Naive thymus-derived CD8-positive, alpha-beta T cell (primary cell): ENCODE measurements at regions not wholly inside any gene's neighbourhood (a gene's known extent, or its start where the extent isn't known, plus 50 kb on each side); places are given as distances from the start of the nearest gene placed in this dataset.

Experiments
- ATAC-seq, 2 donors: fragments of 150-1000 bp; cut with Tn5 transposase in 1 of 2; sonication (Bioruptor Pico), chemical (Tn5 transposase) in 1 of 2; 1 replicate in 1 of 2; 2 replicates in 1 of 2; pipeline ENCODE4 v1.10.0; 2021; ENCODE audit warnings: mild to moderate bottlenecking in 2 of 2, moderate library complexity in 2 of 2
- POLR2A ChIA-PET: fragments of 350-600 bp; sonication (Branson Sonifier 250); formaldehyde crosslinking; loops from one replicate; lab custom pipeline; 2021; ENCODE audit warnings: antibody characterized with exemption; lab: Charles Lee
- DNase-seq, 10 donors: peaks; one replicate each; pipeline versions ENCODE4 v3.0.0 to v3.0.0-alpha.2; 2020 to 2022
- H3K27ac Mint-ChIP-seq, 10 donors: one replicate each; pipeline ENCODE4 v1.8.0; 2020 to 2022; ENCODE audit warnings: mild to moderate bottlenecking in 10 of 10, mixed read lengths in 10 of 10, moderate library complexity in 4 of 10, inconsistent platforms in 1 of 10
- H3K27me3 Mint-ChIP-seq, 5 donors: one replicate each; pipeline ENCODE4 v1.8.0; 2021 to 2022; ENCODE audit warnings: mixed read lengths in 5 of 5
- H3K36me3 Mint-ChIP-seq, 3 donors: one replicate each; pipeline ENCODE4 v1.8.0; 2020 to 2022; ENCODE audit warnings: mixed read lengths in 3 of 3, mild to moderate bottlenecking in 2 of 3, inconsistent platforms in 1 of 3
- H3K4me1 Mint-ChIP-seq, 4 donors: one replicate each; pipeline ENCODE4 v1.8.0; 2021 to 2022; ENCODE audit warnings: mixed read lengths in 4 of 4
- H3K4me3 Mint-ChIP-seq, 10 donors: one replicate each; pipeline ENCODE4 v1.8.0; 2020 to 2022; ENCODE audit warnings: mild to moderate bottlenecking in 10 of 10, mixed read lengths in 10 of 10, moderate library complexity in 6 of 10, inconsistent platforms in 1 of 10
- H3K9me3 Mint-ChIP-seq, 9 donors: one replicate each; pipeline ENCODE4 v1.8.0; 2020 to 2022; ENCODE audit warnings: mixed read lengths in 9 of 9, mild to moderate bottlenecking in 3 of 9, inconsistent platforms in 1 of 9, moderate library complexity in 1 of 9

DNA sequence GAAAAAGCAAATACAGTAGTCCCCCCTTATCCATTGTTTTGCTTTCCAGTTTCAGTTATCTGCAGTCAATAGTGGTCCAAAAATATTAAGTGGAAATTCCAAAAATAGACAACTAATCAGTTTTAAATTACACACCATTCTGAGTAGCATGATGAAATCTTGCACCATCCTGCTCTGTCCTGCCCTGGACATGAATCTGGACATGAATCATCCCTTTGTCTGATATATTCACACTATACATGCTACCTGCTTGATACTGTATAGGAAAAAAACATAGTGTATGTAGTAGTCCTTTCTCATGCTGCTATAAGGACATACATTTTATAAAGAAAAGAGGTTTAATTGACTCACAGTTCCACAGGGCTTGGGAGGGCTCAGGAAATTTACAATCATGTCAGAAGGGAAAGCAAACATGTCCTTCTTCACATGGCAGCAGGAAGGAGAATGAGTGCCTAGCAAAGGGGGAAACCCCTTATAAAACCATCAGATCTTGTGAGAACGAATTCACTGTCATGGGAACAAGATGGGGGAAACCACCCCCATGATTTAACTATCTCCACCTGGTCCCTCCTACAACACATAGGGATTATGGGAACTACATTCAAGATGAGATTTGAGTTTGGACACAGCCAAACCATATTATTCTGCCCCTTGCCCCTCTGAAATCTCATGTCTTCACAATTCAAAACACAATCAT lies 153.9 kb downstream of the ARRDC3 start:
- DNase-seq: no peak
- Mint-ChIP-seq H3K27me3 (peaks cover 0 to 6% (median 0%) of the 10 kb centered on the region in 5 donors), H3K27ac (no peak overlapping the region), H3K9me3 (peaks cover 0 to 20% (median 0%) of the 10 kb centered on the region in 9 donors), H3K36me3 (peaks cover 0 to 12% (median 12%) of the 10 kb centered on the region in 3 donors), H3K4me3 (no peak overlapping the region), H3K4me1 (peaks cover 0 to 3% (median 0%) of the 10 kb centered on the region in 4 donors)
- POLR2A ChIA-PET: interaction anchor here (0.8 to 3.8 kb wide), 2 partner anchors 154 kb away, joined by 4 to 58 read pairs; partner anchors contain the start of gene ARRDC3
- ATAC-seq: no peak

DNA sequence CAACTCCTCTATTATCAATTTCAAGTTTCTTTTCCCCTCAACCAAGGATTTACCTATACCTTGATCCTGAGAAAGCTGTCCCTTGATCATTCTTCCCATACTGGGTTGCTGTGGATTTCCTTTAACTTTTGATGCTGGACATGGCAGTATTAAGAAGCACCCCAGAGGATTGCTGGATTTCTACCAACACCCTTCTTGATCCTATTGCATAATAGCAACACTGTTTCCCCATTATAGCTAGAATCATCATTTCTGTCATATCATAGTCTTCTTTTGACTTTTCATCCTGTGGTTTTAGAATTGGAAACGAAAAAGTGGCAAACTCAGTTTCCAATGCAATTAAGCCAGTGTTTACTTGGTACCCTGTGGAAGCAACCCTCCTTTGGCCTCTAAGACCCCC lies 154.9 kb downstream of the ARRDC3 start:
- no peak for ATAC-seq
- H3K27me3 Mint-ChIP-seq: peaks cover 0 to 6% (median 0%) of the 10 kb centered on the region in 5 donors
- H3K27ac Mint-ChIP-seq: no peak overlapping the region
- POLR2A ChIA-PET: interaction anchor here (0.7 to 3.8 kb wide), 3 partner anchors 143 to 155 kb away, joined by 3 to 58 read pairs (median 16); partner anchors contain the start of gene ARRDC3
- peaks cover 0 to 3% (median 0%) of the 10 kb centered on the region in 4 donors for H3K4me1 Mint-ChIP-seq
- no peak overlapping the region for H3K4me3 Mint-ChIP-seq
- peaks cover 0 to 12% (median 12%) of the 10 kb centered on the region in 3 donors for H3K36me3 Mint-ChIP-seq
- peaks cover 0 to 20% (median 0%) of the 10 kb centered on the region in 9 donors for H3K9me3 Mint-ChIP-seq
- no peak for DNase-seq

DNA sequence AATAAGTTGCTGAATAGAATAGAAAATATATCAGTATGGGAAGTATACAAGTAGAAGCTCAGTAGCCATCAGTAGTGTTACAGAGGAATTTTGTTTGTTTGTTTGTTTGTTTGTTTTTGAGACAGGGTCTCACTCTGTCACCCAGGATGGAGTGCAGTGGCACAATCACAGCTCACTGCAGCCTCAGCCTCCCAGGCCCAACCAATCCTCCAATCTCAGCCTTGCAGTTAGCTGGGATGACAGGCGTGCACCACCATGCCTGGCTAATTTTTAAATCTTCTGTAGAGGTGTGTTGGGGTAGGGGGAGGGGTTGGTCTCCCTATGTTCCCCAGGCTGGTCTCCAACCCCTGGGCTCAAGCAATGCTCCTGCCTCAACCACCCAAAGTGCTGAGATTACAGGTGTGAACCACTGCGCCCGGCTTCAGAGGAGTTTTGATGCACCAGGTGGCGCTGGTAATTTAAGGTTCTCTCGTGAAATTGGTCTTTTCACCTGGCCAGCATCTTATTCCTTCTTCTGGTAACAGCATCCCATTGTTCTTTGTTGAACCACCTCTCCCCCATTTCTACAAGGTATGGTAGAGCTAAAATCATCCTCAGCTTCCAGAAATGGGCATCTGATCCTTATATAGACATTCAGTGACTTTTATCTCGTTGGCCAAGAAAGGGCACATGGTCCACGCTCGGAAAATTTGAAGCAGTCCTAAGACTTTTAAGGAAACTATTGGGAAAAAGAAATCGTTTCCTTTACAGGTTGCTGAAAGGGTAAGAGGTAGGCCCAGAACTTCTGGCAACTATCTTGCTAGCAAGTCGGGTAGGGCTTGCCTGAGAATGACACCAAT lies 157.1 kb downstream of the ARRDC3 start:
- ATAC-seq: peak; percentile 59 to 85
- Mint-ChIP-seq H3K36me3 (peaks cover 0 to 12% (median 12%) of the 10 kb centered on the region in 3 donors), H3K27me3 (peaks cover 0 to 6% (median 0%) of the 10 kb centered on the region in 5 donors), H3K4me3 (no peak overlapping the region), H3K27ac (peak overlapping the region in 2 of 10 donors; percentile 15 to 22), H3K9me3 (peaks cover 0 to 20% (median 0%) of the 10 kb centered on the region in 9 donors), H3K4me1 (peaks cover 0 to 3% (median 0%) of the 10 kb centered on the region in 4 donors)
- POLR2A ChIA-PET: interaction anchor here (2.9 to 3.8 kb wide), 2 partner anchors 154 to 158 kb away, joined by 16 to 58 read pairs; partner anchors contain the start of gene ARRDC3
- DNase-seq: peak; percentile 21 to 77 (median 48)

DNA sequence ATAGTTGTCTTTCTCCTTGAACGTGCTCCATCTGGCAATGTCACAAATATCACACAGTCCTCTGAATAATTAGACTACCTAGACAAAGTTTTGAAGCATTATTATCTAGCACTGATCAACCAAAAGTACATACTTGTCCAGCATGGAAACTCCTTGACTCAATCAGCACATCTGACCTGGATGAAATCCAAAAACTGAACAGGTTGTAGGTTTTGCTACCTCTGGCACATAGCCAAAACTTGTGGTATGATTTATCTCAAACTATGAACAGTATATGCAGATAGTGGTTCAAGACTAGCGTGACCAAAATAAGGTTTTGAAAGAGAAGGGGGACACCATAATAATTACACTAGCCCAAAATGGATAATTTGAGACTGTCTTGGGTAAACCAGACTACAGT lies 158.1 kb downstream of the ARRDC3 start:
- no peak for DNase-seq

DNA sequence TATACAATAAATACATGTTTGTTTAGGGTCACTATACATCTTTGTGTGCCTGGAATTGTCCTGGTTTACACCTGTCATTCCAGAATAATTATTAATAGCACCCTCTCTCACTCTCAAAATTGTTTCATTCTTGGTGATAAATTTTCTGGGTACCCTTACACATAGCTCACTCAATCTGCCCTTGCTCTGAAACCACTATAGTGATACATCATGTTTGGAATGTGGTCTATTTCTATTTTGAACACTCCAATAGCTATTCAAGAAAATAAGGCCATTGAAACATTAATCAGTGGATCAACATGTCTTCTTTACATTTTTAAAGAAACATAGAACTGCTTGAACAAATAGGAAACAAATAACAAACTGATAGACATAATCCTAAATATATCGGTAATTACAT lies 158.7 kb downstream of the ARRDC3 start:
- H3K36me3 Mint-ChIP-seq: peaks cover 0 to 6% (median 6%) of the 10 kb centered on the region in 3 donors
- no peak for DNase-seq
- peaks cover 0 to 3% (median 0%) of the 10 kb centered on the region in 4 donors for H3K4me1 Mint-ChIP-seq
- H3K4me3 Mint-ChIP-seq: no peak overlapping the region
- H3K27me3 Mint-ChIP-seq: peaks cover 0 to 4% (median 0%) of the 10 kb centered on the region in 5 donors
- H3K9me3 Mint-ChIP-seq: peaks cover 0 to 8% (median 0%) of the 10 kb centered on the region in 9 donors
- ATAC-seq: no peak
- POLR2A ChIA-PET: interaction anchor here (1.3 kb wide), 1 partner anchor 161 kb away, joined by 3 read pairs; no protein-coding TSS in a partner anchor
- no peak overlapping the region for H3K27ac Mint-ChIP-seq

More for the DNA sequence above, 158.1 kb downstream of the ARRDC3 start:
- Mint-ChIP-seq H3K36me3 (peaks cover 0 to 11% (median 11%) of the 10 kb centered on the region in 3 donors), H3K9me3 (peaks cover 0 to 13% (median 0%) of the 10 kb centered on the region in 9 donors), H3K27ac (no peak overlapping the region), H3K4me1 (peaks cover 0 to 3% (median 0%) of the 10 kb centered on the region in 4 donors), H3K4me3 (no peak overlapping the region), H3K27me3 (peaks cover 0 to 6% (median 0%) of the 10 kb centered on the region in 5 donors)
- POLR2A ChIA-PET: interaction anchor here (1.3 kb wide), 1 partner anchor 160 kb away, joined by 3 read pairs; no protein-coding TSS in a partner anchor
- ATAC-seq: no peak

DNA sequence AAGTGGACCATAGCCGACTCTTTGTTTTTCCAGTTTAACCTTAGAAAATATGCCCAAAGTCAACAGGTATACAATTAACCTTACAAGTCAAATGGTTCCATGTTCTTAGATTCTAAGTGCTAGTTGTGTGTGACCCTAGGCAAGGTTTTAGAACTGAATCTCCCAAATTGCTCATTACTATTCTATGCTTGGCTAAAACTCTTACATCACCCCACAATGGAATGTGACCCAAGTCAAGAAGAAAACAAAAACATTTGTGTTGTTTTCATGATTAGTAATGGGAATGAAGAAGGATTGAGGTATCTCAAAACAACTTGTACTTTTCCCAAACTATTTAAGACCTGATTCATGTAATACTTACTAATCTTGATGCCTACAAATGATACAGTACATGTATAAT lies 159.2 kb downstream of the ARRDC3 start:
- H3K9me3 Mint-ChIP-seq: peaks cover 0 to 2% (median 0%) of the 10 kb centered on the region in 9 donors
- no peak overlapping the region for H3K27ac Mint-ChIP-seq
- peaks cover 0 to 4% (median 0%) of the 10 kb centered on the region in 5 donors for H3K27me3 Mint-ChIP-seq
- H3K4me3 Mint-ChIP-seq: no peak overlapping the region
- DNase-seq: no peak
- H3K36me3 Mint-ChIP-seq: peaks cover 0 to under 1% (median under 1%) of the 10 kb centered on the region in 3 donors
- peaks cover 0 to 3% (median 0%) of the 10 kb centered on the region in 4 donors for H3K4me1 Mint-ChIP-seq
- ATAC-seq: no peak
- POLR2A ChIA-PET: interaction anchor here (1.3 kb wide), 1 partner anchor 161 kb away, joined by 3 read pairs; no protein-coding TSS in a partner anchor

DNA sequence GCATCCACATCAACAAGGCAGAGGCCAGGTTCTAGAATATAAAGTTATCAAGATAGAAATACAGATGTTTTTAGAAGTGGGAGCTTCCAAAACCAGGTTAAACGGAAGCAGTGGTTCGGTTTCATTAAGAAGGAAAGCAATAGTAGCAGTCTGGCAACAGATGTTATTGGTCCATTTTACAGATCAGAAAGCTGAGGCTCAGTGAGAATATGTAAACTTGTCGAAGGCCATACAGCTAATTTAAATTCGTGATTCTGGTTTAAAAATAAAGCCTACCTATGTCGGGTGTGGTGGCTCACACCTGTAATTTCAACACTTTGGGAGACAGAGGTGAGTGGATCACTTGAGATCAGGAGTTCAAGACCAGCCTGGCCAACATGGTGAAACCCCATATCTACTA lies 160.6 kb downstream of the ARRDC3 start:
- Mint-ChIP-seq H3K36me3 (no peaks in the 10 kb centered on the region), H3K27me3 (peaks cover 0 to under 1% (median 0%) of the 10 kb centered on the region in 5 donors), H3K4me1 (peaks cover 0 to 3% (median 0%) of the 10 kb centered on the region in 4 donors), H3K27ac (no peak overlapping the region), H3K9me3 (no peaks in the 10 kb centered on the region), H3K4me3 (no peak overlapping the region)
- DNase-seq: no peak
- no peak for ATAC-seq
- POLR2A ChIA-PET: interaction anchor here (1.1 to 1.7 kb wide), 2 partner anchors 158 to 162 kb away, joined by 3 to 7 read pairs; no protein-coding TSS in a partner anchor

DNA sequence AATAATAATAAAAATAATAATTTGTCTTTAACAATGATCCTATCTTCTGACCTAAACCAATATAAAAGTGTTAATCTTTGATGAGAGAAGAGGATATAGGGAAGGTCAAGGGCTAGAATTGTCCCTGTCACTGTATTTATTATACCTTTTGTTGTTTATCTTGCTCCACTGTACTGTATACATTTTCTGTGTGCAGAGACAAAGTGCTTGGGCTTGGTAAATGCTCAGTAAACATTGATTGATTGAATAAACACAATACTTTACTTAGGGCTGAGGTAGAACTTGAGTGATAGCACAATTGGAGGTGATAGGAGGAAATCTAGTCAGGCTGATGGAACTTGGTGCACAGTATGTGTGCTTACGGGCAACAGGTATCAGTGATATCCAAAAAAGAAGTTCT lies 161.2 kb downstream of the ARRDC3 start:
- H3K4me1 Mint-ChIP-seq: peaks cover 0 to 3% (median 0%) of the 10 kb centered on the region in 4 donors
- ATAC-seq (no peak), DNase-seq (no peak)
- no peaks in the 10 kb centered on the region for H3K9me3 Mint-ChIP-seq
- no peaks in the 10 kb centered on the region for H3K36me3 Mint-ChIP-seq
- H3K4me3 Mint-ChIP-seq: no peak overlapping the region
- H3K27ac Mint-ChIP-seq: no peak overlapping the region
- H3K27me3 Mint-ChIP-seq: no peaks in the 10 kb centered on the region
- POLR2A ChIA-PET: interaction anchor here (1.1 to 1.7 kb wide), 2 partner anchors 159 to 163 kb away, joined by 3 to 7 read pairs; no protein-coding TSS in a partner anchor

DNA sequence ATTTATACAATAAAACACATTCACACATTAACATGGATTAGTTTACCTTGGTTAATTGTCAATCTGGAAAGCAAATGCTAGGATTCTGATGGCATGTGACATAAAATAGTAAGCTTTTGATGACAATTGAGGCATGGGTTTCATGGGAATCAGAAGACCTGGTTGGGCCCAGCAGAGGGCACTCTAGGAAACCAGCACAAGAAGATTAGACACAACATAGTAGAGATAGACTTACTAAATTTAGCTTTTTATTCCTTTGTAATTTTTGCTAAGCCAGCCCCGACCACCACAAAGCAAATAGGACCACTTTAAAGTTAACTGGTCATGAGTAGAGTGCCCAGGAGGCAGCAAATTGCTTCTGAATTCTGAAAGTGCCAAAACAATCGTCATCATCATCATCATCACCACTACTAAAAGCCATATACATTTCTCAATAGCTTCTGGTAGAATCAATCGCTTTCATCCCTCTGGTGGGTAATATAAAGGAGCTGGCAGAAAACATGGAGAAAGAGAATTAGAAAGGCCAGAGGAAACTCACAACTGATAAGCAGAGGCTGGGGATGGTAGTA lies 163.2 kb downstream of the ARRDC3 start:
- peak; percentile 44 to 46 for ATAC-seq
- Mint-ChIP-seq H3K4me1 (no peaks in the 10 kb centered on the region), H3K9me3 (no peaks in the 10 kb centered on the region), H3K36me3 (no peaks in the 10 kb centered on the region), H3K4me3 (no peak overlapping the region), H3K27ac (no peak overlapping the region), H3K27me3 (peaks cover 0 to 2% (median 0%) of the 10 kb centered on the region in 5 donors)
- POLR2A ChIA-PET: interaction anchor here (1.8 to 2.6 kb wide), 3 partner anchors 160 to 199 kb away, joined by 4 to 31 read pairs (median 8); partner anchors contain the start of gene ARRDC3
- DNase-seq: peak in 5 of 10 donors; percentile 4 to 63 (median 22)

DNA sequence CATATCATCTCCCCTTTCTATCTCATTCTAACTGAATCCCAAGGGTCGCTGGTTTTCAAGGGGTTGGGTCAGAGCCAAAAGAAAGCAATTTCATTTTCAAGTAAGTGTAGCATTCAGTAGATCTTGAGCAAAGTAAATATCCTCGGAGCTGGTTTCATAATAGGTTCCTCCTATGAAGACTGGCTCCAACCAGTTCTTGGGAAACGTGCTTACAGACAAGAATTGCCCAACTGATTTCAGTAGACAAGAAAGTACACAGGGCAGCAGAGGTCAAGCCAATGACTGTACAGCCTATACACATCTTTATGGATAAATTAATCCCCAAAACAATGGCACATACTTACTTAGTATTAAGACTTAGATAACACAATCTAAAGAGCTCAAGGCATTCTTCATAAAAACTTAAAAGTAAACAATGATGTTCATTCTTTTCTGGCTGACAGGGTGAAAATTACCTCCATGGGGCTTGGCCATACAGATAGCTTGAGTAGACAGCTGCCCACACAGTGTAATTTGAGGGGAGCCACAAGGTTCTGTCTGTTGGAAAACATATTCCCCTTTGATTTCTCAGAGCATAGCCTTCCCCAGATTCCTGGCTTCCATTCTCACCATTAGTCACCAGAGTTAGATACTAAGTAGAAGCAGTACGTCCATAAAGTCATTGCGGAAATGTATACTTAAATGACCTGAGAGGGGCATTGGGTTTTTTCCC lies 163.9 kb downstream of the ARRDC3 start:
- no peak for ATAC-seq
- Mint-ChIP-seq H3K4me1 (no peaks in the 10 kb centered on the region), H3K9me3 (no peaks in the 10 kb centered on the region), H3K27me3 (peaks cover 0 to 2% (median 0%) of the 10 kb centered on the region in 5 donors), H3K27ac (no peak overlapping the region), H3K36me3 (no peaks in the 10 kb centered on the region), H3K4me3 (no peak overlapping the region)
- DNase-seq: no peak
- POLR2A ChIA-PET: interaction anchor here (1.8 to 2.6 kb wide), 3 partner anchors 161 to 200 kb away, joined by 4 to 31 read pairs (median 8); partner anchors contain the start of gene ARRDC3

DNA sequence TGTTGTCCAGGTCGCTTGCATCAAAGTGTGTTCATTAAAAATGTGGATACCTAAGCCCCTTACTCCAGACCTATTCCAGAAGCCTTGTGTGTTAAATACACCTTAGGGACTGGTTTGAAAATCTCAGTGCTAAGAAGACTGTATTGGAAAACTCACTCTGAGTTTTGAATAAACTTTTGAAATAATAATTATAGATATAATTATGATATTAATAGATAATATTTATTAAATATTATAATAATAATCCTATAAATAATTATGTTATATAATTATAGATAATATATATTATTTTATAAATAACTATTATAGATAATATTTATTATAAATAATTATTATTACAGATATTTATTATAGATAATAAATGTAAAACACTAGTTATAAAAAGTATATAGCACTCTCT lies 165.3 kb downstream of the ARRDC3 start:
- no peak for ATAC-seq
- no peak overlapping the region for H3K27ac Mint-ChIP-seq
- no peaks in the 10 kb centered on the region for H3K36me3 Mint-ChIP-seq
- H3K4me3 Mint-ChIP-seq: no peak overlapping the region
- no peak for DNase-seq
- H3K9me3 Mint-ChIP-seq: no peaks in the 10 kb centered on the region
- H3K27me3 Mint-ChIP-seq: peaks cover 0 to 3% (median 2%) of the 10 kb centered on the region in 5 donors
- POLR2A ChIA-PET: interaction anchor here (0.5 kb wide), 1 partner anchor 68 kb away, joined by 3 read pairs; no protein-coding TSS in a partner anchor
- H3K4me1 Mint-ChIP-seq: no peaks in the 10 kb centered on the region
